ENCODE measurements at regions not wholly inside any gene's neighbourhood (a gene's known extent, or its start where the extent isn't known, plus 50 kb on each side); places are given as distances from the start of the nearest gene placed in this dataset.
"Not testable (repeated sequence)": the region's sequence is repeated elsewhere in the genome, so short reads cannot be mapped to it uniquely, and the experiment has no call there.

DNA sequence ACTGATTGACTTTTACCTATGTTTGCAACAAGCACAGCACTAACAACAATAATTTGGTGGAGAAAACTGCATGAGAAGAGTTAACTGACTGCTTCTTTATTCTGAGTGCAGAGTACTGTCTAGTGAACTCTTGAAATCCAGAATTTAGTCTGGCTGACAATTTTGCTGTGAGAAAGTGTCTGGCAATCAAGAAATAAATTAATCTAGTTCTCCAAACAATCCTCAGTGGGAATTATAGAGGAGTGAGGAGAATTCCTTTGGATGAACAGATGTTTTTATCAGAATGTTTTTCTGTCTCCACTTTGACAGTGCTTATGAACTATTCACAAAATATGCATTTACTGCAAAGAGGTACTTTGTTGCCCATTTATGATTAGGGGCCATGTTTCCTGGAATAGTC, 694.9 kb upstream of the LRRN3 start:
- DNase-seq (ENCODE audit: low read depth): no peak

- DNase-seq (ENCODE audit: low read depth): no peak
Measured at GRCh38 chr7:110397927-110398660, 692.8 kb upstream of the LRRN3 start.

DNA sequence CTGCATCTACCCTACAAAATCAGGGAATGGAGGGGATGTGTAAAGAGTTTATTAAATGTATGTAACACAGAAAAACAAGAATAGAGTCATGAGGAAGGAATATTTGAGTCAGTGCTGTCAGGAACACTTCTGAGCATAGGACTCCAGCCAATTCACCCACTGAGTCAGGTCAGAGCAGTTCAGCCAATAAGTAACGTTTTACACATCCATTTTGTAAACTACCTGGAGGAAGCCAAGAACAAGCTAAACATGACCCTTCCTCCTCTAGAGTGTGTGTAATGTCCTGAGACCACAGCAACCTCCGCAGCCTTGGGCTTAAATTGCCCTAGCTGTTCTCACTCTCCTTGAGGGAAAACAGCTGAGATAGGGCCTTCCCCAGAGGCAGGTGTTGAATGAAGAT, 691.5 kb upstream of the LRRN3 start:
- DNase-seq (ENCODE audit: low read depth): no peak

DNA sequence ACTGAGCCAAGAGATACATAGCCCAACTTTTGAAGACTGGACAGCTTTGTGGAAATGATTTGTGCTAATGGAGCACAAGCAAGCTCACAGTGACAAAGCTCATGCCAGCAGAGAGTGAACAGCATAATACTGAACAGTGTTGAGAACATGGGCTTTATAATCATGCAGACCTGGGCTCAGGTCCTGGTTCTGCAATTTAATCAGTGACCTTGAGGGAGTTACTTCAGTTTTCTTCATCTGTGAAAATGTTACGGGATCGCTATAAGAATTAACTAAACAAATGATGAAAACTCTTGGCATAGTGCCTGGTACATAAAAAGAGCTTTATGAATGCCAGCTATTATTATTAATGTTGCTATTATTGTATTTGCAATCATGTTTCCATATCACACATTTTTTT, 690.5 kb upstream of the LRRN3 start:
- DNase-seq (ENCODE audit: low read depth): no peak

GRCh38 chr7:110407242-110407641, 683.7 kb upstream of the LRRN3 start:
- DNase-seq (ENCODE audit: low read depth): no peak

GRCh38 chr7:110407706-110408105, 683.2 kb upstream of the LRRN3 start:
- DNase-seq (ENCODE audit: low read depth): no peak

DNA sequence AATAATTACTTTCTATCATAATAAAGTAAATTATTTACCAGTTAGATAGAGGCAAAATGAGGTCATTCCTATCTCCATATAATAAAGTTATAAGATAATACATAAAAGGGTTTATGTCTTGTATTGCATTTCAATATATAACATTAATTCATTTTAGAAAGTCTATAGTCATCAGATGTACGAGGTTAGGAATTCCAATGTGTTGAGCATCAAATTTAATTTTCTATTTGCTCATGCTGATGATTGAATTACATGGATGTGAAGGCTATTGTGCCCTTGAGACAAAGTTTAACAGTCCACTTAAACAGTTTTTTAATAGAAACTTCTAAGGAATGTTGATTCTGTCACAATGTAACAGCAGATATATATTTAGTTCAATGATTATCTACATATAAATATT, 678.3 kb upstream of the LRRN3 start:
- DNase-seq (ENCODE audit: low read depth): no peak

GRCh38 chr7:110413038-110413437, 677.9 kb upstream of the LRRN3 start:
- no peak for DNase-seq (ENCODE audit: low read depth)

- DNase-seq (ENCODE audit: low read depth): no peak
Measured at GRCh38 chr7:110417611-110418010, 673.3 kb upstream of the LRRN3 start.

DNA sequence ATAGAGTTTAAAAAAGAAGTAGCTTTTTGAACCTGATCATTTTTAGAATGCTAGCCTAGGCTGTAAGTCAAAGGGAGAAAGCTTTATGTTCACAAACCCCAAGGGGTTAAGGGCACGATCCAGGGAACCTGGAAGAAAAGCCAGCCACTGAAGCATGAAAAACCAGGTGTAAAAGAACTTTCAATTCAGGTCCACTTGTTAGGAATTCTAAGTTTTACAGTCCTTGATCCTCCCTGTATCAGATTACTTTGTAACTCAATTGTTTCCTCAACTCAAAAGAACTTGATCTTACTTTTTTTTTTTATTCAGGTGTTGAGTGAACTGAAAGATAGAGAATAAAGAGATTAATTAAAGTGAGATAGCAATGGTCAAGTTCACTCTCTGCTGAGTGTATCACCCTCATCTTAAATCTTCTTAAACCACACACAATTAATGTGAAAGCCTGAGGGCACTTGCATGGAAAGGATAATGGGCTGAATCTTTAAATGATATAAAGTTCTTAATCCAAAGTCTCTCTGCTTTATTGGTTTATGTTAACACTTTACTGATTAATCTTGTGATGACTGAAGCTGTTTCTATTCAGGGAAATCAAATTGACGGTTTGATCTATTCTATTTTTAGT, 672.2 kb upstream of the LRRN3 start:
- no peak for DNase-seq (ENCODE audit: low read depth)

DNA sequence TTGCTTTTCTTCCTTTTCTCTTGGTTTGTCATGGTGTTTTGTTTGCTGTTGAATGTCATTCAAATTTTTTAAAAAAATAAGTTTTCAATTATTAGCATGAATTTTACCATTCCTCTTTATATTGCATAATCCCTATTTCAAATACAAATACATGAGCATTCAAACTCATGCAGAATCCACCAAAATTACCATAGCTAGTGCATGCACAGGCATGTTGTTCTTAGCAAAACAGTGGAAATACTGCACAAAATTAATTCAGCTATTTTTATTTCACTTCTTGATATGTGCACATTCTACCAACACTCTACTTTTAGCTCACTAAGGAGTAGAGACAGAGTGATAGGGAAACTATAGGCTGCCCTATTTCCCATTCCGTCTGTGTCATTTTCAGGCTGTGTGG, 670.1 kb upstream of the LRRN3 start:
- no peak for DNase-seq (ENCODE audit: low read depth)

GRCh38 chr7:110421490-110422241, 669.3 kb upstream of the LRRN3 start:
- no peak for DNase-seq (ENCODE audit: low read depth)

DNA sequence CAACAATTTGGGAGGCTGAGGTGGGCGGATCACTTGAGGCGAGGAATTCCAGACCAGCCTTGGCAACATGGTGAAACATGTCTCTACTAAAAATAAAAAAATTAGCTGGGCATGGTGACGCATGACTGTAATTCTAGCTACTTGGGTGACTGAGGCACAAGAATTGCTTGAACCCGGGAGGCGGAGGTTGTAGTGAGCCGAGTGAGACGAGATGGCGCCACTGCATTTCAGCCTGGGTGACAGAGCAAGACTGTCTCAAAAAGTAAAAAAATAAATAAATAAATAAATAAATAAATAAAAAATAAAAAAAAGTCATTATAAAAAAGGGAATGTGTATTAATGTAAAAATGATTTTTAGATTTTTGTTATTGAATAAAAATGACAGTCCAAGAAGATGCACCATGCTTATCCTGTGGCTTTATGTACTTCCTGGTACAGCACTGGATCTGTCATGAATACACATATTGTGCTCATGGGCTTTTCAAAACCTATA, 658.8 kb upstream of the LRRN3 start:
- no peak for DNase-seq (ENCODE audit: low read depth)

GRCh38 chr7:110438926-110439325, 652.0 kb upstream of the LRRN3 start:
- DNase-seq (ENCODE audit: low read depth): not testable (repeated sequence)

- DNase-seq (ENCODE audit: low read depth): no peak
Measured at GRCh38 chr7:110442381-110442837, 648.5 kb upstream of the LRRN3 start.

- DNase-seq (ENCODE audit: low read depth): no peak
Measured at GRCh38 chr7:110446658-110447057, 644.3 kb upstream of the LRRN3 start.

- no peak for DNase-seq (ENCODE audit: low read depth)
Measured at GRCh38 chr7:110448918-110449317, 642.0 kb upstream of the LRRN3 start.

DNA sequence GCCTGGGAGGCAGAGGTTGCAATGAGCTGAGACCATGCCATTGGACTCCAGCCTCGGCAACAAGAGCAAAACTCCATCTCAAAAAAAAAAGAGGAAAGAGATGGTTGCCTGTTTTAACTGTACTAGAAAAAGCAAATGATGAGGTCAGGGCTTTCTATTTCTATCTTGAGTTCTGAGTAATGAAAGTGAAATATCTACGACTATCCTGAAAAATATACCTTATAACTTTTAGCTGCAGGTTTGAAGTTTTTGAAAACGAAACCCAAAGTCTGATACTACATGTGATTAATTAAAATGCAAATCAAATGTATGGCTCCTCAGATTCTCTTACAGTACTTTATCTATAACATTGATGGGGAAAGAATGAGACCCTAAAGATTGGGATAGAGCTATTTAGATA, 636.2 kb upstream of the LRRN3 start:
- no peak for DNase-seq (ENCODE audit: low read depth)

DNA sequence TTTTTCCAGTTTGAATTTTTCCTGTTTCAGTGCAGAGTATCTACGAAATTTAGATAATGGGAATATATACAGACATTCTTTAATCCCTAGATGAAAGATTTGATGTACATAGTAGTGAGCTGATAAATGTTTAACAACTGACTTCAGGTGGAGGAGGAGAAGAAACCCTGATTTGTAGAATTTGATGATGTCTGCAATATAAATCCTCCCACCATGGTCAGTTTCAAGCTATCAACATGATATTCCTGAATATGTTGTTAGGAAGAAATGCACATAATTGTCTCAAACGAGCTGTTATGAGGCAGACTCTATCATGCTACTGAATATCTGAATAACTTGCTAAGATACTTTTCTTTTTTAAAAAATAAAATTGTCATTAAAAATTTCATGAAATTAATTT, 629.3 kb upstream of the LRRN3 start:
- no peak for DNase-seq (ENCODE audit: low read depth)

DNA sequence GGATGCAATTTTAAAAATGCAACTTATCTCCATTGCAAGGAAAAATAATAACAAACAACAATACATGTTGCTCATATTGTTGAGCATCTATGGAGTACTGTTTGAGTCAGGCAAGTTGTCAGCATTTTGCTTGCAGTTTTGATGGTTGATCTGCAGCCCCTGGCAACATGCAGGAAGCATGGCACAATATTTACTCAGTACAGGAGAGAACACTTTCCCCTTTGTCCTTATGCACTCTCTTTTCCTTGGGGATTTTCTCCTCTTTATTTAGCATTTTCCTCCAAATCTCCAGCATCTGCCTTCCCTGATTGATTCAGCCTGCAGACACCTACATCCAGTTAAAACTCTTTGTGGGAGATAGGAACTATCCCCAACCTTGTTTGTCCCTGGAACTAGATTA, 620.5 kb upstream of the LRRN3 start:
- no peak for DNase-seq (ENCODE audit: low read depth)

GRCh38 chr7:110472419-110472818, 618.5 kb upstream of the LRRN3 start:
- not testable (repeated sequence) for DNase-seq (ENCODE audit: low read depth)

- DNase-seq (ENCODE audit: low read depth): no peak
Measured at GRCh38 chr7:110480964-110481363, 610.0 kb upstream of the LRRN3 start.

DNA sequence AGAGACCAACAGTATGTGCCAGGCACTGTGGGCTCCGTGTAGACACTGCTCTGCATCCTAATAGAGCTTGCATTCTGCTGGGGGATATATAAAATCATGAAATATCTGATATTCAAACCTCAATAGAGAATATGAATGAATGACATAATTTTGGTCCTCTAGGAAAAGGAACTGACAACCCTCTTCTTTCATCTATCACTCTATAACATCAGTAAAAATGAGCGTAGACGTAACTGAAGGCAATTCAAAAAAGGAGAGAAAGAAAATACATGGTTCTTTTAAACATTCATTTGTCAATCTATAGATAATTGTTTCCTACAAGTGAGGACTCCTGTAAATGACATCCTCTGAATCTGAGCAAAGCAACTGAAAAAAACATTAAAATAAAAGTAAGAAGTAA, 607.4 kb upstream of the LRRN3 start:
- DNase-seq (ENCODE audit: low read depth): no peak
